ENCODE measurements at regions not wholly inside any gene's neighbourhood (a gene's known extent, or its start where the extent isn't known, plus 50 kb on each side); places are given as distances from the start of the nearest gene placed in this dataset.

- no peaks in the 10 kb centered on the region for H3K4me1 ChIP-seq (ENCODE audit: control insufficient read depth in 1 of 2, insufficient read depth in 2 of 2, low read length in 2 of 2)
- no peak overlapping the region for H3K9ac ChIP-seq (ENCODE audit: low read depth in 1 of 2, low read length in 2 of 2)
- no peak overlapping the region for H3K4me3 ChIP-seq (ENCODE audit: low read depth in 1 of 2, low read length in 2 of 2)
- H3K27me3 ChIP-seq (ENCODE audit: control insufficient read depth in 1 of 2, insufficient read depth in 2 of 2, low read length in 2 of 2), result no peaks in the 10 kb centered on the region
- H3K36me3 ChIP-seq (ENCODE audit: control insufficient read depth in 1 of 2, insufficient read depth in 2 of 2, low read length in 2 of 2), result no peaks in the 10 kb centered on the region
- peaks cover 3 to 4% of the 10 kb centered on the region in 2 donors for H3K9me3 ChIP-seq (ENCODE audit: control insufficient read depth in 1 of 2, low read length in 2 of 2)
- H3K27ac ChIP-seq (ENCODE audit: low read depth, low read length), result no peak overlapping the region
These were observed 1237.6 kb upstream of the LRRTM1 start for GRCh38 chr2:81542119-81542518.

DNA sequence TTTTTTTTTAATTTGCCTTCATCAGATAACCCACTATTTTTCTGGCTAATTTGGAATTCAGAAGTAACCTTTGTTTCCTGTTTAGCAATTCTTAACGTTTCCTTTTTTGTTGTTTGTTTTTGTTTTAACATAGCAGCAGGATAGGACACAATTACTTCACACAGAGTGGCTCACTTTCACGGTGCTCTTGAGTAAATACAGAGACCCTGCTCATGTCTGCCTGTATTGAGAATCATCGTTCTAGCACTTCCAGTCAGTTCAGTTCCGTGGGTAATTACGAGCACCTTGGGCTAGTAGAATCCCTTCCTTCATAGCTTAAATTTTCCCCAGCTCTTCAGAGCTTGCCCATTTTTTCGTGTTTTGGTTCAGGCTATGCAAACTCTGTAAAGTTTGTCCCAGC is 1225.4 kb upstream of the LRRTM1 start:
- no peaks in the 10 kb centered on the region for H3K4me1 ChIP-seq (ENCODE audit: control insufficient read depth in 1 of 2, insufficient read depth in 2 of 2, low read length in 2 of 2)
- H3K27ac ChIP-seq (ENCODE audit: low read depth, low read length), result no peak overlapping the region
- H3K27me3 ChIP-seq (ENCODE audit: control insufficient read depth in 1 of 2, insufficient read depth in 2 of 2, low read length in 2 of 2), result no peaks in the 10 kb centered on the region
- H3K4me3 ChIP-seq (ENCODE audit: low read depth in 1 of 2, low read length in 2 of 2), result no peak overlapping the region
- no peaks in the 10 kb centered on the region for H3K36me3 ChIP-seq (ENCODE audit: control insufficient read depth in 1 of 2, insufficient read depth in 2 of 2, low read length in 2 of 2)
- H3K9ac ChIP-seq (ENCODE audit: low read depth in 1 of 2, low read length in 2 of 2), result no peak overlapping the region
- peaks cover 4 to 18% of the 10 kb centered on the region in 2 donors for H3K9me3 ChIP-seq (ENCODE audit: control insufficient read depth in 1 of 2, low read length in 2 of 2)

DNA sequence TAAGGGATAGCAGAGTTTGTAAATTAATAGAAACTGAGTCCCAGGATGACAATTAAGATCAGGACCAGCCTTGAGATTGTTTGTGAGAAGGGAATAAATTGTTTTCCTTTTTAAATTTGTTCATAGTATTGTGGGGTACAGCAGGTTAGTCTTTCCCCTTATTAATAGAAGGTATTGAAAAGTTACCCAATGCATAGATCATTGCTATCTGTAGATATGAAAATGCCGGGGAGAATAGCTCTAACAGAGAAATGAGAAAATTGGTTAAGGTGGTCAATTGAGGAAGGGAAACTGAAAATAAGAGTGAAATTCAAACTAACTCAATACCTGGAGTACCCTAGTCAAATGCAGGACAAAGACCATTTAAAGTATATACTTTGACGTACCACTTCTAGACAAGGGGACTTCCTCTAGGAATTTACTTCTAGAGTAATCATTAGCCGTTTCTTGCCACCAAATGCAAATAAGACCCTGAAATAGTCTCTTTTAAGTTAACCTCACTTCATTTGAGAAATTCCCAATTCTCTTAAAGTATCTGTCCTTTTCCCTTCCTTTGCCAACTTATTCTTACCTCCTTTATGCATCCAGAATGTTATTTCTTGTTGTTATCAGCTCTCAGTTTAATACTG is 1224.4 kb upstream of the LRRTM1 start:
- no peak overlapping the region for H3K27ac ChIP-seq (ENCODE audit: low read depth, low read length)
- H3K9ac ChIP-seq (ENCODE audit: low read depth in 1 of 2, low read length in 2 of 2), result no peak overlapping the region
- no peaks in the 10 kb centered on the region for H3K36me3 ChIP-seq (ENCODE audit: control insufficient read depth in 1 of 2, insufficient read depth in 2 of 2, low read length in 2 of 2)
- H3K4me1 ChIP-seq (ENCODE audit: control insufficient read depth in 1 of 2, insufficient read depth in 2 of 2, low read length in 2 of 2), result no peaks in the 10 kb centered on the region
- H3K9me3 ChIP-seq (ENCODE audit: control insufficient read depth in 1 of 2, low read length in 2 of 2), result peaks cover 4 to 18% of the 10 kb centered on the region in 2 donors
- H3K27me3 ChIP-seq (ENCODE audit: control insufficient read depth in 1 of 2, insufficient read depth in 2 of 2, low read length in 2 of 2), result no peaks in the 10 kb centered on the region
- H3K4me3 ChIP-seq (ENCODE audit: low read depth in 1 of 2, low read length in 2 of 2), result no peak overlapping the region

DNA sequence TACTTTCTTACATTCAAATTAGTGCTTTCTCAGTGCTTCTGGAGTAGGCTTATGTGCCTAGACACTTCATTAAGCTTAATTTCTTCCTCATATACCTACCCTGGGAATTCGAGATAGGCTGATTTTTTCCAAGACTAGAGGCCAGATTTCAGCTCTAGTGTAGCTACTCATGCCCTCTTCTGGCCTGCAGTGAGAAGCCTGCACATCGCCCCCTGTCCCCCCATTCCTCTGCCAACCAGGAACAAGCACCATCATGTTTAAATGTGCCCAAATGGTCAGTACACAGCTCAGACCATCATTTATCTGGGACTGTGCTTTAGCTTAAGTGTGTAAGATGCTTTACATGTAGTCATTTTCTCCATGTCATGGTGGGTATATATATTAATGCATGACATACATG is 1218.8 kb upstream of the LRRTM1 start:
- Histone ChIP-seq H3K9ac (ENCODE audit: low read depth in 1 of 2, low read length in 2 of 2) (no peak overlapping the region), H3K27ac (ENCODE audit: low read depth, low read length) (no peak overlapping the region), H3K36me3 (ENCODE audit: control insufficient read depth in 1 of 2, insufficient read depth in 2 of 2, low read length in 2 of 2) (no peaks in the 10 kb centered on the region), H3K9me3 (ENCODE audit: control insufficient read depth in 1 of 2, low read length in 2 of 2) (peaks cover 4 to 8% of the 10 kb centered on the region in 2 donors), H3K4me3 (ENCODE audit: low read depth in 1 of 2, low read length in 2 of 2) (no peak overlapping the region), H3K27me3 (ENCODE audit: control insufficient read depth in 1 of 2, insufficient read depth in 2 of 2, low read length in 2 of 2) (no peaks in the 10 kb centered on the region), H3K4me1 (ENCODE audit: control insufficient read depth in 1 of 2, insufficient read depth in 2 of 2, low read length in 2 of 2) (no peaks in the 10 kb centered on the region)

GRCh38 chr2:81513328-81513727 is 1208.8 kb upstream of the LRRTM1 start:
- Histone ChIP-seq H3K4me3 (ENCODE audit: low read depth in 1 of 2, low read length in 2 of 2) (no peak overlapping the region), H3K36me3 (ENCODE audit: control insufficient read depth in 1 of 2, insufficient read depth in 2 of 2, low read length in 2 of 2) (no peaks in the 10 kb centered on the region), H3K4me1 (ENCODE audit: control insufficient read depth in 1 of 2, insufficient read depth in 2 of 2, low read length in 2 of 2) (no peaks in the 10 kb centered on the region), H3K27ac (ENCODE audit: low read depth, low read length) (no peak overlapping the region), H3K27me3 (ENCODE audit: control insufficient read depth in 1 of 2, insufficient read depth in 2 of 2, low read length in 2 of 2) (no peaks in the 10 kb centered on the region), H3K9ac (ENCODE audit: low read depth in 1 of 2, low read length in 2 of 2) (no peak overlapping the region), H3K9me3 (ENCODE audit: control insufficient read depth in 1 of 2, low read length in 2 of 2) (peaks cover 0 to 12% of the 10 kb centered on the region in 2 donors)

GRCh38 chr2:81505586-81505985 is 1201.0 kb upstream of the LRRTM1 start:
- Histone ChIP-seq H3K36me3 (ENCODE audit: control insufficient read depth in 1 of 2, insufficient read depth in 2 of 2, low read length in 2 of 2) (no peaks in the 10 kb centered on the region), H3K4me1 (ENCODE audit: control insufficient read depth in 1 of 2, insufficient read depth in 2 of 2, low read length in 2 of 2) (no peaks in the 10 kb centered on the region), H3K4me3 (ENCODE audit: low read depth in 1 of 2, low read length in 2 of 2) (no peak overlapping the region), H3K9me3 (ENCODE audit: control insufficient read depth in 1 of 2, low read length in 2 of 2) (peaks cover 0 to 2% of the 10 kb centered on the region in 2 donors), H3K27me3 (ENCODE audit: control insufficient read depth in 1 of 2, insufficient read depth in 2 of 2, low read length in 2 of 2) (no peaks in the 10 kb centered on the region), H3K9ac (ENCODE audit: low read depth in 1 of 2, low read length in 2 of 2) (no peak overlapping the region), H3K27ac (ENCODE audit: low read depth, low read length) (no peak overlapping the region)

DNA sequence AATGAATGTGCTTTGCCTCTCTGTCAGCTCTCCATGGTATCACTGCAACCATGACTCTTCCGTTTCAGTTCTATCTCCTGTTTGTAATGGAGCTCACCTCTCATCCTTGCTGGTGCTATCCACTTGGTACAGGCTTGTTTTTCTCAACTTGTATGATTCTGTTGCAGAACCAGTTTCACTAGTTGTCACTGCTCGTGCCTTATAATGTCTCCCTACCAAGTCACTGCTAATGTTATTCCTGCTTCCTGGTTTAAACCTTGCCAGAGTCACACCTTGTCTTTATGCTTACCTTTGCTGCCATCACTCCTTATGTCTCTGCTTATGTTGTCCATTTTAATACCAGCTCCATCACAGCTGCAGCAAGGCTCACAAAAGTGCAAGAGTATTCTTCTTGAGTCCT is 1191.0 kb upstream of the LRRTM1 start:
- no peaks in the 10 kb centered on the region for H3K4me1 ChIP-seq (ENCODE audit: control insufficient read depth in 1 of 2, insufficient read depth in 2 of 2, low read length in 2 of 2)
- H3K27me3 ChIP-seq (ENCODE audit: control insufficient read depth in 1 of 2, insufficient read depth in 2 of 2, low read length in 2 of 2), result no peaks in the 10 kb centered on the region
- H3K36me3 ChIP-seq (ENCODE audit: control insufficient read depth in 1 of 2, insufficient read depth in 2 of 2, low read length in 2 of 2), result no peaks in the 10 kb centered on the region
- peaks cover 2 to 6% of the 10 kb centered on the region in 2 donors for H3K9me3 ChIP-seq (ENCODE audit: control insufficient read depth in 1 of 2, low read length in 2 of 2)
- no peak overlapping the region for H3K4me3 ChIP-seq (ENCODE audit: low read depth in 1 of 2, low read length in 2 of 2)
- H3K9ac ChIP-seq (ENCODE audit: low read depth in 1 of 2, low read length in 2 of 2), result no peak overlapping the region
- no peak overlapping the region for H3K27ac ChIP-seq (ENCODE audit: low read depth, low read length)

DNA sequence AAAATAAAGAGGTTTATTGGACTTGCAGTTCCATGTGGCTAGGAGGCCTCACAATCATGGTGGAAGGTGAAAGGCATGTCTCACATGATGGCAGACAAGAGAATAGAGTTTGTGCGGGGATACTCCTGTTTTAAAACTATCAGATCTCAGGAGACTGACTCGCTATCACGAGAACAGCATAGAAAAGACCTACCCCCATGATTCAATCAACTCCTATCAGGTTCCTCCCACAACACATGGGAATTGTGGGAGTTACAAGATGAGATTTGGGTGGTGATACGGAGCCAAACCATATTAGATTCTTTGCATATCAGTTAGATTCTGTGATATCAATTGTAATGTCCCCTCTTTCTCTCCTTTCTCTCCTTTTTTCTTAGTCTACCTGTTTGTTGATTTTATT is 1178.7 kb upstream of the LRRTM1 start:
- Histone ChIP-seq H3K9me3 (ENCODE audit: control insufficient read depth in 1 of 2, low read length in 2 of 2) (peaks cover 9 to 10% of the 10 kb centered on the region in 2 donors), H3K36me3 (ENCODE audit: control insufficient read depth in 1 of 2, insufficient read depth in 2 of 2, low read length in 2 of 2) (no peaks in the 10 kb centered on the region), H3K9ac (ENCODE audit: low read depth in 1 of 2, low read length in 2 of 2) (no peak overlapping the region), H3K4me3 (ENCODE audit: low read depth in 1 of 2, low read length in 2 of 2) (no peak overlapping the region), H3K27ac (ENCODE audit: low read depth, low read length) (no peak overlapping the region), H3K27me3 (ENCODE audit: control insufficient read depth in 1 of 2, insufficient read depth in 2 of 2, low read length in 2 of 2) (no peaks in the 10 kb centered on the region), H3K4me1 (ENCODE audit: control insufficient read depth in 1 of 2, insufficient read depth in 2 of 2, low read length in 2 of 2) (no peaks in the 10 kb centered on the region)

DNA sequence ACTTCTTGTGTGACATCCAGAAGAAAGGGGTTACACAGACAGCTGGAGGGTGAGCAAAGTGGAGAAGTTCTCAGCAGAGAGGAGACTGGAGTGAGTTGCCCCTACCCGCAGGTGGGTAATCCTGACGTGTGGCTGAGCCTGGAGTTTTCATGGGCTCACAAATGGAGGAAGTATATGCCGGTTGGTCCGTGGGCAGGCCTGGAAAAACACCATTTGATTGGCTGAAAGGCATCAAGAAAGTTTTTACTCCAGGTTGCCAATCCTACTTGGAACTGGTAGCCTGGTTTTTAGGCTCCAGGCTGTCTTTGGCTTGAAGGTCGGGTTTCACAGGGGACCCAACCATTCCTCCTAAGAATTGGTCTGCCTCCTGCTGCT is 1177.4 kb upstream of the LRRTM1 start:
- no peaks in the 10 kb centered on the region for H3K36me3 ChIP-seq (ENCODE audit: control insufficient read depth in 1 of 2, insufficient read depth in 2 of 2, low read length in 2 of 2)
- no peak overlapping the region for H3K27ac ChIP-seq (ENCODE audit: low read depth, low read length)
- no peak overlapping the region for H3K9ac ChIP-seq (ENCODE audit: low read depth in 1 of 2, low read length in 2 of 2)
- H3K9me3 ChIP-seq (ENCODE audit: control insufficient read depth in 1 of 2, low read length in 2 of 2), result peaks cover 10 to 16% of the 10 kb centered on the region in 2 donors
- H3K4me1 ChIP-seq (ENCODE audit: control insufficient read depth in 1 of 2, insufficient read depth in 2 of 2, low read length in 2 of 2), result no peaks in the 10 kb centered on the region
- no peak overlapping the region for H3K4me3 ChIP-seq (ENCODE audit: low read depth in 1 of 2, low read length in 2 of 2)
- H3K27me3 ChIP-seq (ENCODE audit: control insufficient read depth in 1 of 2, insufficient read depth in 2 of 2, low read length in 2 of 2), result no peaks in the 10 kb centered on the region

GRCh38 chr2:81481242-81481993 is 1176.9 kb upstream of the LRRTM1 start:
- Histone ChIP-seq H3K9me3 (ENCODE audit: control insufficient read depth in 1 of 2, low read length in 2 of 2) (peaks cover 10 to 16% of the 10 kb centered on the region in 2 donors), H3K4me1 (ENCODE audit: control insufficient read depth in 1 of 2, insufficient read depth in 2 of 2, low read length in 2 of 2) (no peaks in the 10 kb centered on the region), H3K4me3 (ENCODE audit: low read depth in 1 of 2, low read length in 2 of 2) (no peak overlapping the region), H3K9ac (ENCODE audit: low read depth in 1 of 2, low read length in 2 of 2) (no peak overlapping the region), H3K27ac (ENCODE audit: low read depth, low read length) (no peak overlapping the region), H3K27me3 (ENCODE audit: control insufficient read depth in 1 of 2, insufficient read depth in 2 of 2, low read length in 2 of 2) (no peaks in the 10 kb centered on the region), H3K36me3 (ENCODE audit: control insufficient read depth in 1 of 2, insufficient read depth in 2 of 2, low read length in 2 of 2) (no peaks in the 10 kb centered on the region)

Measured in duodenal mucosa (tissue), 2 donors.